Tibial nerve (tissue), 3 donors: ENCODE measurements at regions not wholly inside any gene's neighbourhood (a gene's known extent, or its start where the extent isn't known, plus 50 kb on each side); places are given as distances from the start of the nearest gene placed in this dataset.

Experiments used
- CTCF ChIP-seq, 5 experiments: fragments of 200-600 bp in 3 of 5; fragments of 450-650 bp in 2 of 5; sonication (generic) in 3 of 5; IDR thresholded peaks; one replicate each; pipeline ENCODE4 v1.5.1; 2016 to 2019; ENCODE audit warnings: antibody characterized with exemption in 5 of 5, mild to moderate bottlenecking in 3 of 5, moderate library complexity in 2 of 5
- POLR2A ChIP-seq, 2 donors: fragments of 450-650 bp; IDR thresholded peaks; one replicate each; pipeline ENCODE4 v1.6.1; 2017; ENCODE audit warnings: antibody characterized with exemption in 2 of 2, mild to moderate bottlenecking in 2 of 2, moderate library complexity in 2 of 2

- TF ChIP-seq CTCF (IDR thresholded peaks at IDR 0.05): no peak
- no peak for TF ChIP-seq POLR2A (IDR thresholded peaks at IDR 0.05)
Observed at GRCh38 chr5:118301696-118302095, 686.7 kb downstream of the DTWD2 start.
